Mesodermal cell (in vitro differentiated cells): ENCODE measurements at regions not wholly inside any gene's neighbourhood (a gene's known extent, or its start where the extent isn't known, plus 50 kb on each side); places are given as distances from the start of the nearest gene placed in this dataset.
"Not testable (repeated sequence)": the region's sequence is repeated elsewhere in the genome, so short reads cannot be mapped to it uniquely, and the experiment has no call there.

Experiments used
- H3K27ac ChIP-seq: 2 replicates; pipeline ENCODE4 v1.7.0; 2013; ENCODE audit warnings: mild to moderate bottlenecking, low read depth, low read length, moderate library complexity; ENCODE audit not compliant: severe bottlenecking
- H3K36me3 ChIP-seq: 2 replicates; pipeline ENCODE4 v1.7.1; 2013; ENCODE audit warnings: mild to moderate bottlenecking, low read length, moderate library complexity; ENCODE audit not compliant: control insufficient read depth, insufficient read depth
- H3K4me1 ChIP-seq: one replicate; pipeline ENCODE4 v1.7.1; 2013; ENCODE audit warnings: mild to moderate bottlenecking, low read length; ENCODE audit not compliant: insufficient read depth, control insufficient read depth, poor library complexity, severe bottlenecking
- H3K4me3 ChIP-seq: 2 replicates; pipeline ENCODE4 v1.7.0; 2013; ENCODE audit warnings: low read length, control low read depth, mild to moderate bottlenecking; ENCODE audit not compliant: insufficient read depth, poor library complexity, severe bottlenecking; ENCODE audit errors: extremely low read depth
- H3K9me3 ChIP-seq: 2 replicates; pipeline ENCODE4 v1.7.1; 2013; ENCODE audit warnings: mild to moderate bottlenecking, low read length, moderate library complexity; ENCODE audit not compliant: control insufficient read depth
- WGBS, 2 experiments: methylation state at CpG; one replicate each; pipeline ENCODE4 v1.1.5; 2013; ENCODE audit warnings: missing lambda C conversion rate in 2 of 2; ENCODE audit not compliant: insufficient coverage in 2 of 2; 5-methylcytosine and 5-hydroxymethylcytosine counted together

- no peaks in the 10 kb centered on the region for H3K9me3 ChIP-seq
- WGBS, 2 experiments = 100% methylated on average over 1 of the region's 2 CpGs; no CpG with 5 or more reads in 1 of the 2 experiments
- H3K4me1 ChIP-seq = no peaks in the 10 kb centered on the region
Measured at GRCh38 chr5:98016771-98017170, 756.7 kb upstream of the RGMB start.

GRCh38 chr5:98030273-98030672 is 743.2 kb upstream of the RGMB start:
- not testable (repeated sequence) for H3K4me3 ChIP-seq, H3K36me3 ChIP-seq, H3K9me3 ChIP-seq, H3K4me1 ChIP-seq, H3K27ac ChIP-seq
- WGBS, 2 experiments = 90 to 100% methylated on average over 3 of the region's 4 CpGs

More at GRCh38 chr5:98016771-98017170, 756.7 kb upstream of the RGMB start:
- no peaks in the 10 kb centered on the region for H3K36me3 ChIP-seq
- no peak overlapping the region for H3K27ac ChIP-seq
- H3K4me3 ChIP-seq = no peak overlapping the region

- 75% methylated on average over 5 of the region's 5 CpGs for WGBS, 2 experiments
- H3K4me1 ChIP-seq, H3K27ac ChIP-seq, H3K9me3 ChIP-seq, H3K4me3 ChIP-seq, H3K36me3 ChIP-seq: not testable (repeated sequence)
Measured at GRCh38 chr5:98031036-98031435, 742.4 kb upstream of the RGMB start.

GRCh38 chr5:98031496-98031895 is 742.0 kb upstream of the RGMB start:
- Histone ChIP-seq H3K9me3 (no peaks in the 10 kb centered on the region), H3K36me3 (no peaks in the 10 kb centered on the region), H3K27ac (no peak overlapping the region), H3K4me3 (no peak overlapping the region), H3K4me1 (no peaks in the 10 kb centered on the region)
- 83 to 90% methylated on average over 2 to 3 of the region's 3 CpGs for WGBS, 2 experiments

GRCh38 chr5:98031926-98032325 is 741.5 kb upstream of the RGMB start:
- no peak overlapping the region for H3K27ac ChIP-seq
- H3K4me3 ChIP-seq = no peak overlapping the region
- 70 to 71% methylated on average over 1 of the region's 1 CpG for WGBS, 2 experiments
- H3K9me3 ChIP-seq = no peaks in the 10 kb centered on the region
- no peaks in the 10 kb centered on the region for H3K36me3 ChIP-seq
- H3K4me1 ChIP-seq = no peaks in the 10 kb centered on the region

GRCh38 chr5:98041661-98042060 is 731.8 kb upstream of the RGMB start:
- H3K4me1 ChIP-seq = no peaks in the 10 kb centered on the region
- no peaks in the 10 kb centered on the region for H3K9me3 ChIP-seq
- no peaks in the 10 kb centered on the region for H3K36me3 ChIP-seq
- H3K27ac ChIP-seq = no peak overlapping the region
- no peak overlapping the region for H3K4me3 ChIP-seq

GRCh38 chr5:98042521-98042920 is 730.9 kb upstream of the RGMB start:
- no peak overlapping the region for H3K27ac ChIP-seq
- H3K36me3 ChIP-seq = no peaks in the 10 kb centered on the region
- 80% methylated on average over 1 of the region's 1 CpG; no CpG with 5 or more reads in 1 of the 2 experiments for WGBS, 2 experiments
- no peak overlapping the region for H3K4me3 ChIP-seq
- H3K4me1 ChIP-seq = no peaks in the 10 kb centered on the region
- H3K9me3 ChIP-seq = no peaks in the 10 kb centered on the region

- no peaks in the 10 kb centered on the region for H3K9me3 ChIP-seq
Measured at GRCh38 chr5:98042961-98043360, 730.5 kb upstream of the RGMB start.

GRCh38 chr5:98050583-98050982 is 722.9 kb upstream of the RGMB start:
- no peaks in the 10 kb centered on the region for H3K9me3 ChIP-seq
- no peak overlapping the region for H3K4me3 ChIP-seq
- no peaks in the 10 kb centered on the region for H3K36me3 ChIP-seq
- WGBS, 2 experiments = 89 to 90% methylated on average over 1 to 3 of the region's 3 CpGs
- H3K27ac ChIP-seq = no peak overlapping the region
- peaks cover 4% of the 10 kb centered on the region for H3K4me1 ChIP-seq

More at GRCh38 chr5:98042961-98043360, 730.5 kb upstream of the RGMB start:
- no peak overlapping the region for H3K4me3 ChIP-seq
- H3K27ac ChIP-seq = no peak overlapping the region
- H3K36me3 ChIP-seq = no peaks in the 10 kb centered on the region
- no peaks in the 10 kb centered on the region for H3K4me1 ChIP-seq

GRCh38 chr5:98053170-98053569 is 720.3 kb upstream of the RGMB start:
- Histone ChIP-seq H3K36me3 (no peaks in the 10 kb centered on the region), H3K9me3 (no peaks in the 10 kb centered on the region), H3K4me1 (peaks cover 4% of the 10 kb centered on the region), H3K27ac (no peak overlapping the region), H3K4me3 (no peak overlapping the region)
- 100% methylated on average over 1 of the region's 2 CpGs; no CpG with 5 or more reads in 1 of the 2 experiments for WGBS, 2 experiments

GRCh38 chr5:98060148-98060547 is 713.3 kb upstream of the RGMB start:
- no peak overlapping the region for H3K4me3 ChIP-seq
- H3K4me1 ChIP-seq = no peaks in the 10 kb centered on the region
- no peak overlapping the region for H3K27ac ChIP-seq
- no peaks in the 10 kb centered on the region for H3K9me3 ChIP-seq
- H3K36me3 ChIP-seq = no peaks in the 10 kb centered on the region
